ENCODE measurements at regions not wholly inside any gene's neighbourhood (a gene's known extent, or its start where the extent isn't known, plus 50 kb on each side); places are given as distances from the start of the nearest gene placed in this dataset.

DNA sequence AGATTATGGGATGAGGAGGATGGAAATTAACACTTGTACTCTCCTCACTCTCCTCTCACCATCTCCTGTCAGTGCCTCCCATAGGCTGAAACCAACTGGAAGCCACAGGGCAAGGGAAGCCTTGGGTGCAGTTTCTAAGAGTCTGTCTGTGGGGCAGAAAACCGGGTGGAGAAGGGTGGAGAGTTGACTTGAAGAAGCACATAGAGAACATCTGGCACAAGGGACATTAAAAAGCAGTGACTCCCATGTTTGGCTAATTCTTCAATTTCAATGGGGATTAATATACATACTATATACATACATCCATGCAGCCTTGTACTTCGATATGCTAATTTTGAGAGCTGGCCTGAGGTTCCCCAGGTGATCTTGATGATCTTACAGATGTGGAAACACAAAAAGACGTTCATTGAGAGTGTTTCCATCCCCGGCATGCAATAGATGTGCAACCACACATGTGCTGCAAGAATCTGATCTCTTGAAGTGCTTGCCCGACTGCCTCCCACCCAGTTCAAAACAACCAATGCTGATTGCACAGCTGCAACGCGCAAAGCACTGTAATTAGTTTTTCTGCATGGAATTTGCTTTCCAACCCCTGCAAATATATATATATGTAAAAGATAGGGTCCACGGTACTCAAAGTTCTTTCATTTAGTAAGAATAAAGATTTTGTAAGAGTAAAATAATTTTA is 121.9 kb upstream of the TMC3 start:
- TF ChIP-seq, protein P1, sequence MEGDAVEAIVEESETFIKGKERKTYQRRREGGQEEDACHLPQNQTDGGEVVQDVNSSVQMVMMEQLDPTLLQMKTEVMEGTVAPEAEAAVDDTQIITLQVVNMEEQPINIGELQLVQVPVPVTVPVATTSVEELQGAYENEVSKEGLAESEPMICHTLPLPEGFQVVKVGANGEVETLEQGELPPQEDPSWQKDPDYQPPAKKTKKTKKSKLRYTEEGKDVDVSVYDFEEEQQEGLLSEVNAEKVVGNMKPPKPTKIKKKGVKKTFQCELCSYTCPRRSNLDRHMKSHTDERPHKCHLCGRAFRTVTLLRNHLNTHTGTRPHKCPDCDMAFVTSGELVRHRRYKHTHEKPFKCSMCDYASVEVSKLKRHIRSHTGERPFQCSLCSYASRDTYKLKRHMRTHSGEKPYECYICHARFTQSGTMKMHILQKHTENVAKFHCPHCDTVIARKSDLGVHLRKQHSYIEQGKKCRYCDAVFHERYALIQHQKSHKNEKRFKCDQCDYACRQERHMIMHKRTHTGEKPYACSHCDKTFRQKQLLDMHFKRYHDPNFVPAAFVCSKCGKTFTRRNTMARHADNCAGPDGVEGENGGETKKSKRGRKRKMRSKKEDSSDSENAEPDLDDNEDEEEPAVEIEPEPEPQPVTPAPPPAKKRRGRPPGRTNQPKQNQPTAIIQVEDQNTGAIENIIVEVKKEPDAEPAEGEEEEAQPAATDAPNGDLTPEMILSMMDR (IDR thresholded peaks at IDR 0.05): no peak
- no peak for TF ChIP-seq POLR2A (IDR thresholded peaks at IDR 0.05)
